Muscle layer of duodenum (tissue), 2 donors: ENCODE measurements at regions not wholly inside any gene's neighbourhood (a gene's known extent, or its start where the extent isn't known, plus 50 kb on each side); places are given as distances from the start of the nearest gene placed in this dataset.
"Not testable (repeated sequence)": the region's sequence is repeated elsewhere in the genome, so short reads cannot be mapped to it uniquely, and the experiment has no call there.

Experiments used
- H3K27ac ChIP-seq: one replicate; pipeline ENCODE4 v1.7.0; 2013; ENCODE audit warnings: mild to moderate bottlenecking, low read length
- H3K27me3 ChIP-seq: one replicate; pipeline ENCODE4 v1.7.0; 2013; ENCODE audit warnings: low read depth, mild to moderate bottlenecking, control low read depth, low read length
- H3K36me3 ChIP-seq, 2 donors: one replicate each; pipeline ENCODE4 v1.7.0; 2013; ENCODE audit warnings: low read length in 2 of 2, control low read depth in 1 of 2, mild to moderate bottlenecking in 1 of 2; ENCODE audit not compliant: insufficient read depth in 2 of 2, control insufficient read depth in 1 of 2
- H3K4me1 ChIP-seq, 2 donors: one replicate each; pipeline ENCODE4 v1.7.0; 2013; ENCODE audit warnings: low read length in 2 of 2, mild to moderate bottlenecking in 2 of 2, control low read depth in 1 of 2, moderate library complexity in 1 of 2; ENCODE audit not compliant: insufficient read depth in 2 of 2, control insufficient read depth in 1 of 2
- H3K4me3 ChIP-seq, 2 donors: one replicate each; pipeline ENCODE4 v1.7.0; 2013; ENCODE audit warnings: low read length in 2 of 2, low read depth in 1 of 2, mild to moderate bottlenecking in 1 of 2
- H3K9me3 ChIP-seq, 2 donors: one replicate each; pipeline ENCODE4 v1.7.0; 2013; ENCODE audit warnings: low read length in 2 of 2, control low read depth in 1 of 2, mild to moderate bottlenecking in 1 of 2; ENCODE audit not compliant: control insufficient read depth in 1 of 2
- donor health status: healthy.

DNA sequence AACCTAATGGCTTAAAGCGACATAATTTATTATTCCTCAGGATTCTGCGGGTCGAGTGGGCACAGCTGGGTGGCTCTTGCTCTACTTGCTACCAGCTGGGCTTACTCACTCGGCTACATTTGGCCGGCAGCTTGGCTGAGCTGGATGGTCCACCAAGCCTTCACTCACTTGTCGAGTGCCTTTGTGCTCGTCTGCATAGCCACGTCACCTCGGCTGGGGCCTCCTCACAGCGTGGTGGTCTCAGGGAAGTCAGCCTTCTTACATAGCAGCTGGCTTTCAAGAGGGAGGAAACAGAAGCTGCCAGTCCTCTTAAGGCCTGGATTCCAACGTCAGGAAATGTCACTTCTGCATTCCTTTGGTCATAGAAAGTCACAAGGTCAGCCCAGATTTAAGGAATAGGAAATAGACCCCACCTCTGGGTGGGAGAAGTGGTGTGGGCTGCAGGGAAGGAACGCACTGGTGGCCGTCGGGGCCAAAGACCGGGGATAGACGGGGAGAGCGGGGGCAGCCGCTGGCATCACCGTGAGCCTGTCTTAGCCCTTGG, 75.1 kb upstream of the RUFY1 start:
- Histone ChIP-seq H3K36me3 (no peaks in the 10 kb centered on the region), H3K27me3 (no peaks in the 10 kb centered on the region), H3K4me1 (no peaks in the 10 kb centered on the region), H3K4me3 (no peak overlapping the region), H3K27ac (no peak overlapping the region), H3K9me3 (no peaks in the 10 kb centered on the region)

DNA sequence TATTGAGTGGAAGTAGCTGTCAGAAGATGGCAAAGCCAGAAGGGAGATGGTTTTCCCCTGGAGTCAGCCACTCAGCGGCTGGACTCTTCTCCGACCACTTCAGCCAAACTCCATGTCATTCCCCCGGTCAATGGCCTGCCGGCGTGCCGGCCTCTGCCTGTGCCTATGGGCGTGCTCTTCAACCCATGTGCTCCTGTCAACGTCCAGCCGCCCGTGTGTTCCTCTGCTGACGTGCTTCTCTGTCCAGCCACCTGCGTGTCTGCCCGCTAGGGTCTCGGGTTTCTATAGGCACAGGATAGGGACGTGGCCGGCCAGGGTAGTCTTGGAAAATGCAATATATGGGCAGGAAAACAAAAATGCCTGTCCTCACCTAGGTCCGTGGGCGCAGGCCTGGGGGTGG, 77.7 kb upstream of the RUFY1 start:
- Histone ChIP-seq H3K9me3 (no peaks in the 10 kb centered on the region), H3K27ac (no peak overlapping the region), H3K4me3 (no peak overlapping the region), H3K4me1 (no peaks in the 10 kb centered on the region), H3K36me3 (no peaks in the 10 kb centered on the region), H3K27me3 (no peaks in the 10 kb centered on the region)

GRCh38 chr5:179472174-179472573, 78.2 kb upstream of the RUFY1 start:
- H3K4me3 ChIP-seq, result no peak overlapping the region
- no peaks in the 10 kb centered on the region for H3K4me1 ChIP-seq
- no peak overlapping the region for H3K27ac ChIP-seq
- H3K36me3 ChIP-seq, result no peaks in the 10 kb centered on the region
- H3K9me3 ChIP-seq, result no peaks in the 10 kb centered on the region
- no peaks in the 10 kb centered on the region for H3K27me3 ChIP-seq

GRCh38 chr5:179470201-179470600, 80.2 kb upstream of the RUFY1 start:
- Histone ChIP-seq H3K4me1 (no peaks in the 10 kb centered on the region), H3K27me3 (no peaks in the 10 kb centered on the region), H3K27ac (no peak overlapping the region), H3K36me3 (no peaks in the 10 kb centered on the region), H3K9me3 (peaks cover 0 to 6% of the 10 kb centered on the region in 2 donors), H3K4me3 (no peak overlapping the region)

DNA sequence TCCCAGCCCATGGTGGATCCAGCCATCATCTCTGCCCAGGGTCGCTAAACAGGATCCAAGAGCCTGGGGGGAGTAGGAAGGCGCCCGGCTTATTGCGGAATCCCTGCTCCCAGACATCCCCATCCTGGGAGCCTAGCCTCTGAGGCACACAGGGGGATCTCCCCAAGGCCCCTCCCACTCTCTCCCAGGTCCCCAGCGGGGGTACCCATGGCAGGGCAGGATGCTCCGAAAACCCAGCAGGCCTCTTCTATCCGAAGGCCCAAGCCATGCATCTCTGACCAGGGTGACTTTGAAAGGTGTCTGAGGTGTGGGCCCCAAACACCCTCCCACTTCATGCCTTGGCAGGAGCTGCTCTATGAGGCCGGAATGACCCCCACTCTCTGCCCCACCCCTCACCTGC, 81.7 kb upstream of the RUFY1 start:
- H3K36me3 ChIP-seq, result no peaks in the 10 kb centered on the region
- peaks cover 0 to 10% of the 10 kb centered on the region in 2 donors for H3K9me3 ChIP-seq
- no peaks in the 10 kb centered on the region for H3K27me3 ChIP-seq
- H3K27ac ChIP-seq, result no peak overlapping the region
- H3K4me3 ChIP-seq, result no peak overlapping the region
- H3K4me1 ChIP-seq, result no peaks in the 10 kb centered on the region

- H3K27ac ChIP-seq, result no peak overlapping the region
- no peaks in the 10 kb centered on the region for H3K27me3 ChIP-seq
- H3K4me1 ChIP-seq, result no peaks in the 10 kb centered on the region
- H3K9me3 ChIP-seq, result peaks cover 0 to 10% of the 10 kb centered on the region in 2 donors
- no peaks in the 10 kb centered on the region for H3K36me3 ChIP-seq
- H3K4me3 ChIP-seq, result no peak overlapping the region
These were observed 82.9 kb upstream of the RUFY1 start for GRCh38 chr5:179467441-179467840.

GRCh38 chr5:179464631-179465030, 85.7 kb upstream of the RUFY1 start:
- Histone ChIP-seq H3K9me3 (peaks cover 0 to 10% of the 10 kb centered on the region in 2 donors), H3K4me1 (no peaks in the 10 kb centered on the region), H3K27ac (no peak overlapping the region), H3K36me3 (no peaks in the 10 kb centered on the region), H3K27me3 (no peaks in the 10 kb centered on the region), H3K4me3 (no peak overlapping the region)

GRCh38 chr5:179462040-179462439, 88.3 kb upstream of the RUFY1 start:
- H3K27ac ChIP-seq, result no peak overlapping the region
- H3K36me3 ChIP-seq, result no peaks in the 10 kb centered on the region

DNA sequence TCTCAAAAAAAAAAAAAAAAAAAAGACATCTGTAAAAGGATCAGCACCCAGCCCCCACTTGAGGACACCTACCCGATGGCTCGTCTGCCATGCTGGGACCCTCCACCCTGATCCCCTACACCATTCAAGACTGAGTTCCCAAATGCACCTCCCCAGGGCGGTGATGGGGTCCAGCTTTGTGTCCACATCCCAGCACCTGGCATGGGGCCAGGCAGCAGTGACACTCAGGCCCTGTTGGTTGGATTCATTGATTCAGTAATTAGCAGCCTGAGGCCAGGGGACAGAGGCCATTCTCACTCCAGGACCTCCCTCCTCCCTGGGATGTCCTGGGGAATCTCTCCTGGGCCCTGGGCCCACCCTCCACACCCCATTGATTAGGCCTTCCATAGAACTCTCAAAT, 88.8 kb upstream of the RUFY1 start:
- Histone ChIP-seq H3K27me3 (no peaks in the 10 kb centered on the region), H3K4me1 (no peaks in the 10 kb centered on the region), H3K4me3 (no peak overlapping the region), H3K9me3 (peaks cover 0 to 10% of the 10 kb centered on the region in 2 donors), H3K27ac (no peak overlapping the region), H3K36me3 (no peaks in the 10 kb centered on the region)

More at GRCh38 chr5:179462040-179462439, 88.3 kb upstream of the RUFY1 start:
- Histone ChIP-seq H3K4me1 (no peaks in the 10 kb centered on the region), H3K27me3 (no peaks in the 10 kb centered on the region), H3K4me3 (no peak overlapping the region), H3K9me3 (peaks cover 0 to 10% of the 10 kb centered on the region in 2 donors)

DNA sequence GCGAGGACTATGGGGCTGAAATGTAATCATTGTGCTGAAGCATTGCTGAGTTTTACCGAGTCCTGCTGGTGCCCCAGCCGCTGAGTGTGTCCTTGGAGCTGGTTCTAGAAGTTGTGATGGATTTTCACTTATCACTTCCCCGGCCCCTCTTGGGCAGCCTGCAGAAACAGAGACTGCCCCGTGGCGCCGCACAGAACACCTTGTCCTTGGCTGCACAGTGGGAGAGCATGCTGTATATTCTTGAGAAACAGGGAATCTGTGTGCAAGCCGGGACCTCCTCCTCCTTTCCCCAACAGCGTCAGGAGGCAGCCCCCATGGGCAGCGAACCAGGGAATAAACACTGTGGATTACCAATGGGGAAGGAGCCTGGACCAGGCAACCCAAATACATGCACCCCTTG, 90.6 kb upstream of the RUFY1 start:
- Histone ChIP-seq H3K4me3 (no peak overlapping the region), H3K27me3 (no peaks in the 10 kb centered on the region), H3K9me3 (peaks cover 0 to 4% of the 10 kb centered on the region in 2 donors), H3K4me1 (no peaks in the 10 kb centered on the region), H3K27ac (no peak overlapping the region), H3K36me3 (no peaks in the 10 kb centered on the region)

DNA sequence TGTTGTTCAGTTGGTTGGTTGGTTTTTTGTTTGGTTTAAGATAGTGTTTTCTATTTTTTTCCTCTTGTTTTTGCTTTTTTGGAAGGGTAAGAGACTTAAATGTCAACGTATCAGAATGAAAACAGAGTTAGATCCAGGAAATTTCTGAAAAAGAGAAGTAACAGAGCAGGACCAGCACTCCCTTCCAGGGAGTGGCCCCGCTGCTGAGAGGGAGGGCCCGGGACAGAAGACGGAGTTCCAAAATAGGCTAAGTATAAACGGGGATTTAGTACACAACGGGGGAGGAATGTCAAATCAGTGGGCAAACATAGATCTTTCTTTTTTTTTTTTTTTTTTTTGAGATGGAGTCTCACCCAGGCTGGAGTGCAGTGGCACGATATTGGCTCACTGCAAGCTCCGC, 92.7 kb upstream of the RUFY1 start:
- Histone ChIP-seq H3K27me3 (no peaks in the 10 kb centered on the region), H3K9me3 (no peaks in the 10 kb centered on the region), H3K4me1 (no peaks in the 10 kb centered on the region), H3K4me3 (no peak overlapping the region), H3K36me3 (no peaks in the 10 kb centered on the region), H3K27ac (no peak overlapping the region)

DNA sequence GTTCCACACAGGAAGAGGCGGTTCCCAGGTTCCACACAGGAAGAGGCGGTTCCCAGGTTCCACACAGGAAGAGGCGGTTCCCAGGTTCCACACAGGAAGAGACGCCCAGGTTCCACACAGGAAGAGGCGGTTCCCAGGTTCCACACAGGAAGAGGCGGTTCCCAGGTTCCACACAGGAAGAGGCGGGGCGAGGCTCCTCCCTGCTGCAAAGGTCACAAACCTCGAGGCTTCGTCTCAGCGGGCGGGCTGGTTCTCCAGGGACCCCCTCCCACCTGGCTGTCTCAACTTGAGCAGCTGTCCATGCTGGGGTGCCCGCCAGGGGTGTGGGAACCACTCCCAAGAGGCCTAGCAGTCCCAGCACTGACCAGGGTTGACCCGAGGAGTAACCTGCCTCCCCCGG, 94.3 kb upstream of the RUFY1 start:
- H3K27ac ChIP-seq, H3K9me3 ChIP-seq, H3K27me3 ChIP-seq, H3K4me3 ChIP-seq, H3K4me1 ChIP-seq, H3K36me3 ChIP-seq: not testable (repeated sequence)
